CD14-positive monocyte (primary cell): ENCODE measurements at regions not wholly inside any gene's neighbourhood (a gene's known extent, or its start where the extent isn't known, plus 50 kb on each side); places are given as distances from the start of the nearest gene placed in this dataset.
A peak's percentile ranks its signal among the peaks of the same experiment; 100 is the strongest.
"Not testable (repeated sequence)": the region's sequence is repeated elsewhere in the genome, so short reads cannot be mapped to it uniquely, and the experiment has no call there.

Experiments used
- DNase-seq, 3 donors: peaks; one replicate each; pipeline ENCODE4 v3.0.0-alpha.2; 2011 to 2022
- H2AFZ ChIP-seq: 2 replicates; pipeline ENCODE4 v1.6.0; 2012; ENCODE audit warnings: mild to moderate bottlenecking, low read depth, low read length, inconsistent platforms; ENCODE audit not compliant: insufficient read depth, poor library complexity, severe bottlenecking
- H3K27ac ChIP-seq, 2 donors: 1 replicate in 1 of 2; 2 replicates in 1 of 2; pipeline ENCODE4 v1.5.1; 2012 to 2013; ENCODE audit warnings: low read length in 2 of 2, control low read depth in 1 of 2, inconsistent platforms in 1 of 2, low read depth in 1 of 2, mild to moderate bottlenecking in 1 of 2
- H3K27me3 ChIP-seq, 2 donors: one replicate each; pipeline versions ENCODE4 v1.6.0 to v1.6.1; 2011 to 2013; ENCODE audit warnings: low read length in 2 of 2; ENCODE audit not compliant: control insufficient read depth in 2 of 2, insufficient read depth in 2 of 2
- H3K36me3 ChIP-seq, 2 donors: replicated peaks in 1 of 2; 1 replicate in 1 of 2; 2 replicates in 1 of 2; pipeline versions ENCODE4 v1.5.1 to v1.6.1; 2012 to 2013; ENCODE audit warnings: low read length in 2 of 2, control low read depth in 1 of 2, inconsistent platforms in 1 of 2, mild to moderate bottlenecking in 1 of 2; ENCODE audit not compliant: insufficient read depth in 2 of 2, control insufficient read depth in 1 of 2
- H3K4me1 ChIP-seq, 2 donors: 1 replicate in 1 of 2; 2 replicates in 1 of 2; pipeline versions ENCODE4 v1.5.1 to v1.6.1; 2012 to 2013; ENCODE audit warnings: low read length in 2 of 2, control low read depth in 1 of 2, inconsistent platforms in 1 of 2, mild to moderate bottlenecking in 1 of 2, moderate library complexity in 1 of 2; ENCODE audit not compliant: insufficient read depth in 2 of 2, control insufficient read depth in 1 of 2
- H3K4me2 ChIP-seq: replicated peaks from 2 replicates; pipeline ENCODE3; 2012; ENCODE audit warnings: low read length, moderate library complexity, mild to moderate bottlenecking; ENCODE audit not compliant: poor library complexity, severe bottlenecking; ENCODE audit errors: extremely low read depth
- H3K4me3 ChIP-seq, 3 experiments: fragments of 200-600 bp in 1 of 3; sonication (generic) in 1 of 3; replicated peaks in 1 of 3; 1 replicate in 2 of 3; 2 replicates in 1 of 3; pipeline ENCODE4 v1.5.1; 2011 to 2013; ENCODE audit warnings: low read length in 3 of 3, mild to moderate bottlenecking in 3 of 3, control low read depth in 2 of 3, low read depth in 2 of 3, inconsistent platforms in 1 of 3, moderate library complexity in 1 of 3
- H3K79me2 ChIP-seq: 2 replicates; pipeline ENCODE4 v1.6.0; 2012; ENCODE audit warnings: mild to moderate bottlenecking, control low read depth, inconsistent platforms, low read length, moderate library complexity; ENCODE audit not compliant: insufficient read depth
- H3K9ac ChIP-seq: 2 replicates; pipeline ENCODE4 v1.6.0; 2017; ENCODE audit warnings: low read length, mild to moderate bottlenecking; ENCODE audit not compliant: insufficient read depth, poor library complexity, severe bottlenecking
- H3K9me3 ChIP-seq, 2 donors: replicated peaks in 1 of 2; 1 replicate in 1 of 2; 2 replicates in 1 of 2; pipeline versions ENCODE4 v1.5.1 to v1.6.1; 2012 to 2013; ENCODE audit warnings: low read length in 2 of 2, control low read depth in 1 of 2; ENCODE audit not compliant: control insufficient read depth in 1 of 2, insufficient read depth in 1 of 2
- H4K20me1 ChIP-seq: 2 replicates; pipeline ENCODE4 v1.6.0; 2012; ENCODE audit warnings: mild to moderate bottlenecking, low read length, control low read depth, moderate library complexity; ENCODE audit not compliant: insufficient read depth
- H3K27ac Mint-ChIP-seq, 7 donors: one replicate each; pipeline ENCODE4 v1.8.0; 2020; ENCODE audit warnings: mild to moderate bottlenecking in 7 of 7, mixed read lengths in 7 of 7, moderate library complexity in 6 of 7, inconsistent platforms in 2 of 7
- H3K27me3 Mint-ChIP-seq, 3 donors: one replicate each; pipeline ENCODE4 v1.8.0; 2021 to 2022; ENCODE audit warnings: low read depth in 3 of 3, mild to moderate bottlenecking in 3 of 3, mixed read lengths in 3 of 3, moderate library complexity in 3 of 3, inconsistent platforms in 1 of 3
- H3K36me3 Mint-ChIP-seq, 2 donors: one replicate each; pipeline ENCODE4 v1.8.0; 2020; ENCODE audit warnings: mixed read lengths in 2 of 2, inconsistent platforms in 1 of 2, mild to moderate bottlenecking in 1 of 2
- H3K4me1 Mint-ChIP-seq: one replicate; pipeline ENCODE4 v1.8.0; 2020; ENCODE audit warnings: mild to moderate bottlenecking, mixed read lengths
- H3K4me3 Mint-ChIP-seq, 2 donors: one replicate each; pipeline ENCODE4 v1.8.0; 2020; ENCODE audit warnings: mild to moderate bottlenecking in 2 of 2, mixed read lengths in 2 of 2, moderate library complexity in 1 of 2
- H3K9me3 Mint-ChIP-seq, 7 donors: one replicate each; pipeline ENCODE4 v1.8.0; 2020 to 2022; ENCODE audit warnings: mixed read lengths in 7 of 7, mild to moderate bottlenecking in 6 of 7, moderate library complexity in 6 of 7, inconsistent platforms in 2 of 7
- WGBS: methylation state at CpG from one replicate; pipeline ENCODE4 v1.1.5; 2013; ENCODE audit warnings: missing lambda C conversion rate; ENCODE audit not compliant: insufficient coverage; 5-methylcytosine and 5-hydroxymethylcytosine counted together
- intact Hi-C, 2 donors: fragments of 100-400 bp; cut with micrococcal nuclease; formaldehyde crosslinking; loops; one replicate each; pipeline versions ENCODE4 v1.15.0 to v1.15.1; 2023
- TF ChIP-seq, protein P1 (sequence below): fragments of 200-600 bp; IDR thresholded peaks from one replicate; pipeline ENCODE4 v1.8.0; 2022; ENCODE audit warnings: antibody characterized with exemption, mild to moderate bottlenecking

- Histone ChIP-seq H3K4me1 (peaks cover 2% of the 10 kb centered on the region in 2 donors), H2AFZ (no peak overlapping the region), H3K9ac (no peak overlapping the region), H3K36me3 (no peaks in the 10 kb centered on the region), H4K20me1 (no peaks in the 10 kb centered on the region), H3K27me3 (peaks cover 6 to 13% of the 10 kb centered on the region in 2 donors), H3K27ac (no peak overlapping the region), H3K79me2 (no peaks in the 10 kb centered on the region), H3K4me2 (no peak overlapping the region), H3K4me3 (no peak overlapping the region), H3K9me3 (no peaks in the 10 kb centered on the region)
- Mint-ChIP-seq H3K4me1 (peaks cover 4% of the 10 kb centered on the region), H3K36me3 (no peaks in the 10 kb centered on the region), H3K4me3 (no peak overlapping the region), H3K27me3 (peaks cover 18 to 33% (median 24%) of the 10 kb centered on the region in 3 donors), H3K9me3 (no peaks in the 10 kb centered on the region), H3K27ac (no peak overlapping the region)
- intact Hi-C loops: no loop called here
- no peak for DNase-seq
- 98% methylated on average over 7 of the region's 8 CpGs for WGBS
- TF ChIP-seq, protein P1, sequence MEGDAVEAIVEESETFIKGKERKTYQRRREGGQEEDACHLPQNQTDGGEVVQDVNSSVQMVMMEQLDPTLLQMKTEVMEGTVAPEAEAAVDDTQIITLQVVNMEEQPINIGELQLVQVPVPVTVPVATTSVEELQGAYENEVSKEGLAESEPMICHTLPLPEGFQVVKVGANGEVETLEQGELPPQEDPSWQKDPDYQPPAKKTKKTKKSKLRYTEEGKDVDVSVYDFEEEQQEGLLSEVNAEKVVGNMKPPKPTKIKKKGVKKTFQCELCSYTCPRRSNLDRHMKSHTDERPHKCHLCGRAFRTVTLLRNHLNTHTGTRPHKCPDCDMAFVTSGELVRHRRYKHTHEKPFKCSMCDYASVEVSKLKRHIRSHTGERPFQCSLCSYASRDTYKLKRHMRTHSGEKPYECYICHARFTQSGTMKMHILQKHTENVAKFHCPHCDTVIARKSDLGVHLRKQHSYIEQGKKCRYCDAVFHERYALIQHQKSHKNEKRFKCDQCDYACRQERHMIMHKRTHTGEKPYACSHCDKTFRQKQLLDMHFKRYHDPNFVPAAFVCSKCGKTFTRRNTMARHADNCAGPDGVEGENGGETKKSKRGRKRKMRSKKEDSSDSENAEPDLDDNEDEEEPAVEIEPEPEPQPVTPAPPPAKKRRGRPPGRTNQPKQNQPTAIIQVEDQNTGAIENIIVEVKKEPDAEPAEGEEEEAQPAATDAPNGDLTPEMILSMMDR: no peak
Observed at GRCh38 chr2:129806317-129806716, 173.1 kb upstream of the RAB6C start.

GRCh38 chr2:129806990-129807389 lies 172.5 kb upstream of the RAB6C start:
- H3K9me3 Mint-ChIP-seq: no peaks in the 10 kb centered on the region
- Histone ChIP-seq H3K9me3 (no peaks in the 10 kb centered on the region), H3K4me1 (peaks cover 8% of the 10 kb centered on the region in 2 donors), H3K9ac (no peak overlapping the region), H3K4me3 (no peak overlapping the region), H3K4me2 (no peak overlapping the region), H2AFZ (no peak overlapping the region), H3K36me3 (no peaks in the 10 kb centered on the region), H4K20me1 (no peaks in the 10 kb centered on the region), H3K27ac (no peak overlapping the region), H3K79me2 (no peaks in the 10 kb centered on the region), H3K27me3 (peaks cover 7 to 14% of the 10 kb centered on the region in 2 donors)
- H3K4me1 Mint-ChIP-seq: peaks cover 11% of the 10 kb centered on the region
- no peak overlapping the region for H3K4me3 Mint-ChIP-seq
- no peak for DNase-seq
- H3K27me3 Mint-ChIP-seq: peaks cover 17 to 33% (median 22%) of the 10 kb centered on the region in 3 donors
- TF ChIP-seq, protein P1: no peak
- no peak overlapping the region for H3K27ac Mint-ChIP-seq
- H3K36me3 Mint-ChIP-seq: no peaks in the 10 kb centered on the region
- intact Hi-C loops: no loop called here
- WGBS: 93% methylated on average over 4 of the region's 7 CpGs

- H2AFZ ChIP-seq, H3K79me2 ChIP-seq, H3K36me3 Mint-ChIP-seq, H3K9me3 ChIP-seq, H4K20me1 ChIP-seq, H3K4me2 ChIP-seq, H3K9ac ChIP-seq, H3K27ac ChIP-seq, H3K9me3 Mint-ChIP-seq, H3K27ac Mint-ChIP-seq, H3K36me3 ChIP-seq, H3K4me3 ChIP-seq, DNase-seq, intact Hi-C loops: not testable (repeated sequence)
- WGBS: 80% methylated on average over 2 of the region's 22 CpGs
- Histone ChIP-seq H3K27me3 (peaks cover 7 to 14% of the 10 kb centered on the region in 2 donors), H3K4me1 (peaks cover 14 to 16% of the 10 kb centered on the region in 2 donors)
- Mint-ChIP-seq H3K4me3 (peak overlapping the region in 1 of 2 donors; percentile 46), H3K4me1 (peaks cover 19% of the 10 kb centered on the region), H3K27me3 (peaks cover 16 to 31% (median 21%) of the 10 kb centered on the region in 3 donors)
Observed at GRCh38 chr2:129807642-129808338, 171.7 kb upstream of the RAB6C start.
